ENCODE measurements at regions not wholly inside any gene's neighbourhood (a gene's known extent, or its start where the extent isn't known, plus 50 kb on each side); places are given as distances from the start of the nearest gene placed in this dataset.

GRCh38 chr12:119255314-119255713 is 76.6 kb downstream of the HSPB8 start:
- 55 to 60% (median 57%) methylated on average over 4 of the region's 4 CpGs for WGBS, 3 donors
- no peak for DNase-seq
- Histone ChIP-seq H3K27ac (no peak overlapping the region), H3K4me1 (peaks cover 4% of the 10 kb centered on the region), H3K9me3 (no peaks in the 10 kb centered on the region), H3K4me3 (no peak overlapping the region), H3K36me3 (ENCODE audit: insufficient read depth in 1 of 2, low read depth in 1 of 2) (no peaks in the 10 kb centered on the region), H3K27me3 (ENCODE audit: insufficient read depth in 3 of 3, low read length in 2 of 3) (no peaks in the 10 kb centered on the region)
- TF ChIP-seq, protein P1, sequence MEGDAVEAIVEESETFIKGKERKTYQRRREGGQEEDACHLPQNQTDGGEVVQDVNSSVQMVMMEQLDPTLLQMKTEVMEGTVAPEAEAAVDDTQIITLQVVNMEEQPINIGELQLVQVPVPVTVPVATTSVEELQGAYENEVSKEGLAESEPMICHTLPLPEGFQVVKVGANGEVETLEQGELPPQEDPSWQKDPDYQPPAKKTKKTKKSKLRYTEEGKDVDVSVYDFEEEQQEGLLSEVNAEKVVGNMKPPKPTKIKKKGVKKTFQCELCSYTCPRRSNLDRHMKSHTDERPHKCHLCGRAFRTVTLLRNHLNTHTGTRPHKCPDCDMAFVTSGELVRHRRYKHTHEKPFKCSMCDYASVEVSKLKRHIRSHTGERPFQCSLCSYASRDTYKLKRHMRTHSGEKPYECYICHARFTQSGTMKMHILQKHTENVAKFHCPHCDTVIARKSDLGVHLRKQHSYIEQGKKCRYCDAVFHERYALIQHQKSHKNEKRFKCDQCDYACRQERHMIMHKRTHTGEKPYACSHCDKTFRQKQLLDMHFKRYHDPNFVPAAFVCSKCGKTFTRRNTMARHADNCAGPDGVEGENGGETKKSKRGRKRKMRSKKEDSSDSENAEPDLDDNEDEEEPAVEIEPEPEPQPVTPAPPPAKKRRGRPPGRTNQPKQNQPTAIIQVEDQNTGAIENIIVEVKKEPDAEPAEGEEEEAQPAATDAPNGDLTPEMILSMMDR (IDR thresholded peaks at IDR 0.05) = no peak
- intact Hi-C loops (cut with DNase I) = no loop called here
- no peak for ATAC-seq

GRCh38 chr12:119258149-119258548 is 76.4 kb upstream of the CCDC60 start:
- intact Hi-C loops (cut with DNase I) = no loop called here
- Histone ChIP-seq H3K27ac (no peak overlapping the region), H3K27me3 (ENCODE audit: insufficient read depth in 3 of 3, low read length in 2 of 3) (no peaks in the 10 kb centered on the region), H3K9me3 (no peaks in the 10 kb centered on the region), H3K36me3 (ENCODE audit: insufficient read depth in 1 of 2, low read depth in 1 of 2) (no peaks in the 10 kb centered on the region), H3K4me1 (no peaks in the 10 kb centered on the region), H3K4me3 (no peak overlapping the region)
- 56 to 67% (median 62%) methylated on average over 7 of the region's 7 CpGs for WGBS, 3 donors
- TF ChIP-seq, protein P1 (IDR thresholded peaks at IDR 0.05) = no peak
- ATAC-seq (no peak), DNase-seq (no peak)

GRCh38 chr12:119258556-119258955 is 76.0 kb upstream of the CCDC60 start:
- intact Hi-C loops (cut with DNase I) = no loop called here
- DNase-seq = no peak
- Histone ChIP-seq H3K9me3 (no peaks in the 10 kb centered on the region), H3K27ac (no peak overlapping the region), H3K4me1 (no peaks in the 10 kb centered on the region), H3K36me3 (ENCODE audit: insufficient read depth in 1 of 2, low read depth in 1 of 2) (no peaks in the 10 kb centered on the region), H3K27me3 (ENCODE audit: insufficient read depth in 3 of 3, low read length in 2 of 3) (no peaks in the 10 kb centered on the region), H3K4me3 (no peak overlapping the region)
- WGBS, 3 donors = 66 to 78% (median 70%) methylated on average over 4 of the region's 4 CpGs
- TF ChIP-seq, protein P1 (IDR thresholded peaks at IDR 0.05) = no peak
- no peak for ATAC-seq

DNA sequence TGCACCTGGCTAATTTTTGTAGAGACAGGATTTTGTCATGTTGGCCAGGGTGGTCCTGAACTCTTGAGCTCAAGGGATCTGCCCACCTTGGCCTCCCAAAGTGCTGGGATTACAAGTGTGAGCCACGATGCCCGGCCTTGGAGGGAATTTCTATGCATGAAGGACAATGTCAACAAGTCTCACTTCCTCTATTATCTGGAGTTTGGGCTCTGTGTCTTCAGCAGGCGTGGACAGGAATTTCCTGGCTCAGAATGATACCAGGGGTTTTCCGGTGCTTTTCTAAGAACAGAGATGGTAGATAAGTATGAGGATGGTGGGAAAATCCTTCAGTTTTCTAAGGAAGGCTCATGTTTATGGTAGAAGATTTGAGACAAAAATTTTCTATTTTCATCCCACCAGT is 75.0 kb upstream of the CCDC60 start:
- Histone ChIP-seq H3K27me3 (ENCODE audit: insufficient read depth in 3 of 3, low read length in 2 of 3) (no peaks in the 10 kb centered on the region), H3K9me3 (no peaks in the 10 kb centered on the region), H3K4me1 (no peaks in the 10 kb centered on the region), H3K4me3 (no peak overlapping the region), H3K36me3 (ENCODE audit: insufficient read depth in 1 of 2, low read depth in 1 of 2) (no peaks in the 10 kb centered on the region), H3K27ac (no peak overlapping the region)
- TF ChIP-seq, protein P1 (IDR thresholded peaks at IDR 0.05) = no peak
- ATAC-seq = no peak
- intact Hi-C loops (cut with DNase I) = no loop called here
- 37 to 54% (median 40%) methylated on average over 4 of the region's 4 CpGs for WGBS, 3 donors
- no peak for DNase-seq

DNA sequence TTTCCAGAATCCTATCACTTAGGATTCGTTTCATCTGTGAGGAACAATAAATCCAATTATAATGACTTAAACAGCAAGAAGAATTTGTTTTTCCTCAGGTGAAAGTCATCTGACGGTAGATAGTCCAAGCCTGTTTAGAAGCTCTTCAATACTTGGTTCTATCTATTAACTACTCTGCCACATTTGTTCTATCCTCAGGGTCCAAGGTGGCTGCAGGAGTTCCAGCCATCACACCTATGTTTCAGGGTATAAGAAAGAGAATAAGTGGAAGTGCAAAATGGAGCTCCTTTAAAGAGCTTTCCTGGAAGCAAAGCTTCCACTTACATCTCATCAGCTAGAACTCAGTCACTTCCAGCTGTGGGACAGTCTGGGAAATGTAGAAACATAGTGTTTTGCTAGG is 72.1 kb upstream of the CCDC60 start:
- no peaks in the 10 kb centered on the region for H3K27me3 ChIP-seq (ENCODE audit: insufficient read depth in 3 of 3, low read length in 2 of 3)
- WGBS, 3 donors = 79 to 91% (median 85%) methylated on average over 2 of the region's 2 CpGs
- TF ChIP-seq, protein P1 (IDR thresholded peaks at IDR 0.05) = no peak
- H3K27ac ChIP-seq = no peak overlapping the region
- DNase-seq = no peak
- H3K9me3 ChIP-seq = no peaks in the 10 kb centered on the region
- H3K36me3 ChIP-seq (ENCODE audit: insufficient read depth in 1 of 2, low read depth in 1 of 2) = no peaks in the 10 kb centered on the region
- ATAC-seq = no peak
- H3K4me1 ChIP-seq = no peaks in the 10 kb centered on the region
- no peak overlapping the region for H3K4me3 ChIP-seq
- intact Hi-C loops (cut with DNase I) = no loop called here
